Loucy (cell line): ENCODE measurements at regions not wholly inside any gene's neighbourhood (a gene's known extent, or its start where the extent isn't known, plus 50 kb on each side); places are given as distances from the start of the nearest gene placed in this dataset.

Experiments
- H2AFZ ChIP-seq: fragments of 200-600 bp; sonication (generic); 2 replicates; pipeline ENCODE4 v1.6.0; 2016; ENCODE audit warnings: antibody characterized with exemption, mild to moderate bottlenecking, low read length, moderate library complexity
- H3F3A ChIP-seq: fragments of 200-600 bp; 2 replicates; pipeline ENCODE4 v1.6.0; 2016; ENCODE audit warnings: antibody characterized with exemption, low read depth, mild to moderate bottlenecking
- H3K27me3 ChIP-seq: fragments of 200-600 bp; sonication (generic); 2 replicates; pipeline ENCODE4 v1.6.1; 2014; ENCODE audit warnings: low read length, mild to moderate bottlenecking; ENCODE audit not compliant: insufficient read depth, poor library complexity, severe bottlenecking
- H3K36me3 ChIP-seq: fragments of 200-600 bp; sonication (generic); 2 replicates; pipeline ENCODE4 v1.6.1; 2016; ENCODE audit warnings: low read length; ENCODE audit not compliant: insufficient read depth
- H3K4me1 ChIP-seq: fragments of 200-600 bp; sonication (generic); 2 replicates; pipeline ENCODE4 v1.5.1; 2014; ENCODE audit warnings: low read length, mild to moderate bottlenecking; ENCODE audit not compliant: insufficient read depth, poor library complexity, severe bottlenecking
- H3K4me2 ChIP-seq: fragments of 200-600 bp; sonication (generic); 2 replicates; pipeline ENCODE4 v1.6.0; 2014; ENCODE audit warnings: antibody characterized with exemption, low read length, low read depth, mild to moderate bottlenecking; ENCODE audit not compliant: poor library complexity, severe bottlenecking
- H3K4me3 ChIP-seq: fragments of 200-600 bp; sonication (generic); 2 replicates; pipeline ENCODE4 v1.5.1; 2014; ENCODE audit warnings: low read length, mild to moderate bottlenecking, mixed read lengths; ENCODE audit not compliant: poor library complexity, severe bottlenecking
- H3K79me2 ChIP-seq: fragments of 200-600 bp; sonication (generic); 2 replicates; pipeline ENCODE4 v1.6.1; 2014; ENCODE audit warnings: low read length; ENCODE audit not compliant: insufficient read depth
- H3K9ac ChIP-seq: fragments of 200-600 bp; sonication (generic); 2 replicates; pipeline ENCODE4 v1.6.0; 2014; ENCODE audit warnings: mild to moderate bottlenecking, low read depth, low read length, moderate library complexity; ENCODE audit not compliant: poor library complexity, severe bottlenecking
- H3K9me2 ChIP-seq: fragments of 200-600 bp; sonication (generic); replicated peaks from 2 replicates; pipeline ENCODE4 v1.6.1; 2016; ENCODE audit warnings: low read depth, low read length, mixed read lengths
- H3K9me3 ChIP-seq: fragments of 200-600 bp; sonication (generic); 2 replicates; pipeline ENCODE4 v1.6.1; 2014; ENCODE audit warnings: mild to moderate bottlenecking, antibody characterized with exemption, low read length, low read depth; ENCODE audit not compliant: insufficient read depth
- H4K20me1 ChIP-seq: fragments of 200-600 bp; sonication (generic); 2 replicates; pipeline ENCODE4 v1.6.0; 2014; ENCODE audit warnings: antibody characterized with exemption, low read length, mild to moderate bottlenecking; ENCODE audit not compliant: insufficient read depth, poor library complexity, severe bottlenecking
- CTCF ChIP-seq: fragments of 200-600 bp; sonication (generic); conservative IDR thresholded peaks from 2 replicates; pipeline ENCODE4 v1.5.1; 2014; ENCODE audit warnings: mild to moderate bottlenecking, antibody characterized with exemption, low read length
- EZH2phosphoT487 ChIP-seq: fragments of 200-600 bp; IDR thresholded peaks from 2 replicates; pipeline ENCODE4 v1.6.1; 2018; ENCODE audit warnings: antibody characterized with exemption, mild to moderate bottlenecking, moderate library complexity, borderline replicate concordance

- H3K27me3 ChIP-seq: peaks cover 4% of the 10 kb centered on the region
- H3K4me1 ChIP-seq: no peaks in the 10 kb centered on the region
- no peaks in the 10 kb centered on the region for H3K36me3 ChIP-seq
- H4K20me1 ChIP-seq: no peaks in the 10 kb centered on the region
- H3K9me3 ChIP-seq: no peaks in the 10 kb centered on the region
- no peaks in the 10 kb centered on the region for H3K9me2 ChIP-seq
- H3K4me2 ChIP-seq: no peak overlapping the region
- H3K79me2 ChIP-seq: no peaks in the 10 kb centered on the region
- H3K4me3 ChIP-seq: no peak overlapping the region
- TF ChIP-seq EZH2phosphoT487: no peak
- TF ChIP-seq CTCF: no peak
- H2AFZ ChIP-seq: no peak overlapping the region
- no peak overlapping the region for H3K9ac ChIP-seq
- no peaks in the 10 kb centered on the region for H3F3A ChIP-seq
These were observed 71.1 kb downstream of the NIBAN1 start for GRCh38 chr1:184903111-184903692.

- no peak overlapping the region for H3K9ac ChIP-seq
- no peaks in the 10 kb centered on the region for H3F3A ChIP-seq
- H3K9me3 ChIP-seq: no peaks in the 10 kb centered on the region
- no peaks in the 10 kb centered on the region for H4K20me1 ChIP-seq
- H3K4me3 ChIP-seq: no peak overlapping the region
- TF ChIP-seq CTCF: no peak
- TF ChIP-seq EZH2phosphoT487: no peak
- H3K4me1 ChIP-seq: no peaks in the 10 kb centered on the region
- no peak overlapping the region for H3K4me2 ChIP-seq
- H3K27me3 ChIP-seq: no peaks in the 10 kb centered on the region
- H3K9me2 ChIP-seq: no peaks in the 10 kb centered on the region
- H2AFZ ChIP-seq: no peak overlapping the region
- H3K36me3 ChIP-seq: no peaks in the 10 kb centered on the region
- H3K79me2 ChIP-seq: no peaks in the 10 kb centered on the region
These were observed 73.8 kb downstream of the NIBAN1 start for GRCh38 chr1:184900507-184900906.

- no peak overlapping the region for H3K4me3 ChIP-seq
- no peaks in the 10 kb centered on the region for H3K4me1 ChIP-seq
- H3K9ac ChIP-seq: no peak overlapping the region
- TF ChIP-seq CTCF (no peak), EZH2phosphoT487 (no peak)
- H3K4me2 ChIP-seq: no peak overlapping the region
- no peaks in the 10 kb centered on the region for H3K27me3 ChIP-seq
- no peaks in the 10 kb centered on the region for H3K79me2 ChIP-seq
- no peaks in the 10 kb centered on the region for H4K20me1 ChIP-seq
- no peaks in the 10 kb centered on the region for H3K9me3 ChIP-seq
- H2AFZ ChIP-seq: no peak overlapping the region
- no peaks in the 10 kb centered on the region for H3K9me2 ChIP-seq
- H3F3A ChIP-seq: no peaks in the 10 kb centered on the region
- H3K36me3 ChIP-seq: no peaks in the 10 kb centered on the region
These were observed 78.3 kb downstream of the NIBAN1 start for GRCh38 chr1:184896000-184896399.
